ENCODE measurements at regions not wholly inside any gene's neighbourhood (a gene's known extent, or its start where the extent isn't known, plus 50 kb on each side); places are given as distances from the start of the nearest gene placed in this dataset.
"Not testable (repeated sequence)": the region's sequence is repeated elsewhere in the genome, so short reads cannot be mapped to it uniquely, and the experiment has no call there.

GRCh38 chr2:203585516-203585915, 50.4 kb upstream of the RAPH1 start:
- DNase-seq (ENCODE audit: low read depth): no peak

- no peak for DNase-seq (ENCODE audit: low read depth)
These were observed 51.1 kb upstream of the RAPH1 start for GRCh38 chr2:203586206-203586605.

- DNase-seq (ENCODE audit: low read depth): no peak
These were observed 51.6 kb upstream of the RAPH1 start for GRCh38 chr2:203586696-203587095.

GRCh38 chr2:203590496-203590895, 55.4 kb upstream of the RAPH1 start:
- no peak for DNase-seq (ENCODE audit: low read depth)

- no peak for DNase-seq (ENCODE audit: low read depth)
These were observed 56.5 kb upstream of the RAPH1 start for GRCh38 chr2:203591642-203592041.

- no peak for DNase-seq (ENCODE audit: low read depth)
These were observed 57.4 kb upstream of the RAPH1 start for GRCh38 chr2:203592470-203592869.

- DNase-seq (ENCODE audit: low read depth): no peak
These were observed 59.4 kb upstream of the RAPH1 start for GRCh38 chr2:203594541-203594940.

GRCh38 chr2:203596183-203596582, 61.1 kb upstream of the RAPH1 start:
- DNase-seq (ENCODE audit: low read depth): no peak

- no peak for DNase-seq (ENCODE audit: low read depth)
These were observed 64.4 kb upstream of the RAPH1 start for GRCh38 chr2:203599509-203599908.

- DNase-seq (ENCODE audit: low read depth): no peak
These were observed 65.2 kb upstream of the RAPH1 start for GRCh38 chr2:203600286-203600685.

- DNase-seq (ENCODE audit: low read depth): no peak
These were observed 68.6 kb upstream of the RAPH1 start for GRCh38 chr2:203603456-203604389.

GRCh38 chr2:203605302-203605701, 70.2 kb upstream of the RAPH1 start:
- DNase-seq (ENCODE audit: low read depth): no peak

- DNase-seq (ENCODE audit: low read depth): no peak
These were observed 71.0 kb upstream of the RAPH1 start for GRCh38 chr2:203606051-203606450.

GRCh38 chr2:203610558-203610957, 75.5 kb upstream of the RAPH1 start:
- DNase-seq (ENCODE audit: low read depth): no peak

- no peak for DNase-seq (ENCODE audit: low read depth)
These were observed 77.1 kb upstream of the RAPH1 start for GRCh38 chr2:203612246-203612645.

GRCh38 chr2:203619267-203619878, 84.3 kb upstream of the RAPH1 start:
- DNase-seq (ENCODE audit: low read depth): no peak

- no peak for DNase-seq (ENCODE audit: low read depth)
These were observed 84.4 kb upstream of the CD28 start for GRCh38 chr2:203621981-203622515.

- DNase-seq (ENCODE audit: low read depth): peak; percentile 42
These were observed 83.3 kb upstream of the CD28 start for GRCh38 chr2:203623096-203623495.

- DNase-seq (ENCODE audit: low read depth): no peak
These were observed 82.8 kb upstream of the CD28 start for GRCh38 chr2:203623661-203624060.

GRCh38 chr2:203625701-203626100, 80.7 kb upstream of the CD28 start:
- no peak for DNase-seq (ENCODE audit: low read depth)

GRCh38 chr2:203626247-203626646, 80.2 kb upstream of the CD28 start:
- DNase-seq (ENCODE audit: low read depth): not testable (repeated sequence)

GRCh38 chr2:203626952-203627681, 79.3 kb upstream of the CD28 start:
- DNase-seq (ENCODE audit: low read depth): no peak

- DNase-seq (ENCODE audit: low read depth): no peak
These were observed 76.7 kb upstream of the CD28 start for GRCh38 chr2:203629699-203630098.

Data from HS-27A (cell line).